Epithelial cell of esophagus (primary cell): ENCODE measurements at regions not wholly inside any gene's neighbourhood (a gene's known extent, or its start where the extent isn't known, plus 50 kb on each side); places are given as distances from the start of the nearest gene placed in this dataset.

Experiments used
- DNase-seq: peaks from one replicate; pipeline ENCODE4 v3.0.0; 2010; ENCODE audit warnings: low read depth
- H3K4me3 ChIP-seq: 2 replicates; pipeline ENCODE4 v1.5.1; 2011; ENCODE audit warnings: mild to moderate bottlenecking, low read length, control low read depth
- TF ChIP-seq, protein P1 (sequence below): IDR thresholded peaks from 2 replicates; pipeline ENCODE4 v1.5.1; 2011; ENCODE audit warnings: low read depth, mild to moderate bottlenecking, low read length, control low read depth, inconsistent platforms; ENCODE audit not compliant: insufficient read depth; ENCODE audit errors: missing control alignments

- H3K4me3 ChIP-seq: no peak overlapping the region
- no peak for DNase-seq
- TF ChIP-seq, protein P1, sequence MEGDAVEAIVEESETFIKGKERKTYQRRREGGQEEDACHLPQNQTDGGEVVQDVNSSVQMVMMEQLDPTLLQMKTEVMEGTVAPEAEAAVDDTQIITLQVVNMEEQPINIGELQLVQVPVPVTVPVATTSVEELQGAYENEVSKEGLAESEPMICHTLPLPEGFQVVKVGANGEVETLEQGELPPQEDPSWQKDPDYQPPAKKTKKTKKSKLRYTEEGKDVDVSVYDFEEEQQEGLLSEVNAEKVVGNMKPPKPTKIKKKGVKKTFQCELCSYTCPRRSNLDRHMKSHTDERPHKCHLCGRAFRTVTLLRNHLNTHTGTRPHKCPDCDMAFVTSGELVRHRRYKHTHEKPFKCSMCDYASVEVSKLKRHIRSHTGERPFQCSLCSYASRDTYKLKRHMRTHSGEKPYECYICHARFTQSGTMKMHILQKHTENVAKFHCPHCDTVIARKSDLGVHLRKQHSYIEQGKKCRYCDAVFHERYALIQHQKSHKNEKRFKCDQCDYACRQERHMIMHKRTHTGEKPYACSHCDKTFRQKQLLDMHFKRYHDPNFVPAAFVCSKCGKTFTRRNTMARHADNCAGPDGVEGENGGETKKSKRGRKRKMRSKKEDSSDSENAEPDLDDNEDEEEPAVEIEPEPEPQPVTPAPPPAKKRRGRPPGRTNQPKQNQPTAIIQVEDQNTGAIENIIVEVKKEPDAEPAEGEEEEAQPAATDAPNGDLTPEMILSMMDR: no peak
These were observed 298.8 kb upstream of the LRIG3 start for GRCh38 chr12:59219148-59219547.

GRCh38 chr12:59196989-59197388 lies 276.7 kb upstream of the LRIG3 start:
- H3K4me3 ChIP-seq: no peak overlapping the region
- TF ChIP-seq, protein P1: no peak
- DNase-seq: no peak

DNA sequence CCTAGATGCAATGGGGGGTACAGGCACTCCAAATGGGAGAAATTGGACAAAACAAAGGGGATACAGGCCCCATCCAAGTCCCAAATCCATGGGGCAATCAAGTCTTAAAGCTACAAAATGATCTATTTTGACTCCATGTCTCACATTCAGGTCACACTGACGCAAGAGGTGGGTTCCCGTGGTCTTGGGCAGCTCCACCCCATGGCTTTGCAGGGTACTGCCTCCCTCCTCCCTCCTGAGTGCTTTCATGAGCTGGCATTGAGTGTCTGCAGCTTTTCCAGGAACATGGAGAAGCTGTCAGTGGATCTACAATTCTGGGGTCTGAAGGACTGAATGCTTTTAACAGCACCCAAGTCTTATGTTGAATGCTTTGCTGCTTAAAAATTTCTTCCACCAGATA lies 274.5 kb upstream of the LRIG3 start:
- TF ChIP-seq, protein P1: no peak
- no peak overlapping the region for H3K4me3 ChIP-seq
- DNase-seq: no peak

DNA sequence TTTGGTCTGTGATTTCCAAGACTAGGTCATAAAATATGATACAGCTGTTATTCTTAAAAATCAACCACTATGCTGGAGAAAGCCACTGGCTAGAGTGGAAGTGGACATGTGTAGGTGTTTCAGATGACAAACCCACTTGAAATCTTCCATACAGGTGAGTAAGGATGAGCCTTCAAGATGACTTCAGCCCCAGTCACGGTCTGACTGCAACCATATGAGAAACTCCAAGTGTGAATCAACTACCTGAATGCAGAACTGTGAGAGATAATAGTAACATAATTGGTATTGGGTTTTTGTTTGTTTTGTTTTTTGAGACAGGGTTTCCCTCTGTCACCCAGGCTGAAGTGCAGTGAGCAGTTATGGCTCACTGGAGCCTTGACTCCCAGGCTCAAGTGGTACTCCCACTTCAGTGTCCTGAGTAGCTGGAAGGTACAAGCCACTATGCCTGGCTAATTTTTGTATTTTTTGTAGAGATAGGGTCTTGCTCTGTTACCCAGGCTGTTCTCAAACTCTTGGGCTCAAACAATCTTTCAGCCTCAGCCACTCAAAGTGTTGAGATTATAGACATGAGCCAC lies 273.3 kb upstream of the LRIG3 start:
- TF ChIP-seq, protein P1: no peak
- peak; percentile 89 for DNase-seq
- H3K4me3 ChIP-seq: no peak overlapping the region

DNA sequence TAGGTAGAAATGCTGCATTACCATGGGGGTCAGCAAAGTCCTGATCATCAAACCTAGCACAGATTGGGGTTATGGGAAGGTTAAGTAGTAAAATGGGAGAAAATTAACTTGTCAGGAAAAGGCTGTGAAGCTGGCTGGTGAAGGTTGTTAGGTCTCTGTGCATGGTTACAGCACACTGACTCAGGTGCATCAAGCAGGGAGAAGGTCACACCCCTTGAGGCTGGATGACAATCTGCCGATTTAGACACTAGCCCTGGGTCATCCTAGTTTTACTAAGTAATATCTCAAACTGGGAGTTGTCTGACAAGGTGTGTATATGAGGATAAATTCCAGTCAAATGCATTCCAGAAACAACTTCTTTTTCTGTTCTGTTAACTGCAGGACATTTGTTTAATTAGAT lies 271.1 kb upstream of the LRIG3 start:
- no peak overlapping the region for H3K4me3 ChIP-seq
- DNase-seq: peak; percentile 50
- TF ChIP-seq, protein P1: no peak

DNA sequence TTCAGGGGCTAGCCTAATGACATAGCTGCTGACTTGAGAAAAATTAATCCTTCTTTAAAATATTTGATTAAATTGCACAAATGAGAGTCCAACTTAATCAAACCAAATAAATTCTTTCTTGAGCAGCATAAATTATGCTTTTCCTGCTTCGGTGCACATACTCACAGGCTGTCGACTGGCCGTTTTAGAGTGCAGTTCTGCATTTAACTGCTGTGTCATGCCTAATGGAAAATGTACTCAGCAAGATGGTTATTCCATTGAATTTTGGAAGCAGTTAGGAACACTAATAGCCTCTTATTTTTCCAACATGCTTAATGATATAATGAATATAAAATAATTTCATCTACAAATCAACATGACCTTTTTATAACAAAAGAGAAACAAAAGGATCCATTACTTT lies 266.1 kb upstream of the LRIG3 start:
- H3K4me3 ChIP-seq: no peak overlapping the region
- TF ChIP-seq, protein P1: no peak
- DNase-seq: no peak

DNA sequence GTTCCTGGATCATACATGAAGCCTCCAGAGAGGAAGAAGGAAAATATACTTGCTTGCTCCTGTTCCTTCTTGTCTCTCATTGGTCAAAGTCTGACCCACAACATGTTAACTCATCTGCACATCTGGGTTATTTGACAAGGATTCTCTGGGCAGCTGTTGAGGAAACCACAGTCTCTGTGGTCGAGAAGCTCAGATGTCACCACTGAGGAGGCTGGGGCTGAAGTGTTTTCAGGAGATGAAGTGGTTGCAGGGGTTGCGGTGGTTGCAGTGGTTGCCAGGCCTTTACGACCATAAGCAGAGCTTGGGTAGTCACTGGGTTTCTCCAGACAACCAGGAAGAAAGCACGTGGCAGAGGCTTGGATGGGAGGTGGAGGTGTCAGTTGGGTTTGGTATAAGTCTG lies 265.0 kb upstream of the LRIG3 start:
- no peak for DNase-seq
- no peak overlapping the region for H3K4me3 ChIP-seq
- TF ChIP-seq, protein P1: no peak
